ENCODE measurements at regions not wholly inside any gene's neighbourhood (a gene's known extent, or its start where the extent isn't known, plus 50 kb on each side); places are given as distances from the start of the nearest gene placed in this dataset.
"Not testable (repeated sequence)": the region's sequence is repeated elsewhere in the genome, so short reads cannot be mapped to it uniquely, and the experiment has no call there.

DNA sequence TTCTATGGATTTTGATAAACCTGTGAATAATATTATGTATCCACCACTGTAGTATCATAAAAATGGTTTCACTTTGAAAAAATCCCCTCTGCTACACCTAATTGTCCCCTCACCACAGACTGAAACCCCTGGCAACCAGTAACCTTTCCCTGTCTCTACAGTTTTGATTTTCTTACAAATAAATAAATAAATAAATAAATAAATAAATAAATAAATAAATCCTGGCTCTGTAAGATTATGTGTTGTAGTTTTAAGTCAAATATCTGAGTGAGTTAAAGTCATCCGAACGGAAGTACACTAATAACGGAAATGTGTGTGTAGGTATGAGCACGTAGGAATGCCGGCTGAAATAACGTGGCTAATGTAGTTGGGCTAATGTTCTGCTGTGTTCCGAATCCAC, 641.5 kb downstream of the GABRG1 start:
- no peak for DNase-seq (ENCODE audit: low spot score)

- DNase-seq (ENCODE audit: low spot score), result no peak
Measured at GRCh38 chr4:45477311-45477733, 646.5 kb downstream of the GABRG1 start.

- DNase-seq (ENCODE audit: low spot score), result no peak
Measured at GRCh38 chr4:45475548-45475947, 648.3 kb downstream of the GABRG1 start.

DNA sequence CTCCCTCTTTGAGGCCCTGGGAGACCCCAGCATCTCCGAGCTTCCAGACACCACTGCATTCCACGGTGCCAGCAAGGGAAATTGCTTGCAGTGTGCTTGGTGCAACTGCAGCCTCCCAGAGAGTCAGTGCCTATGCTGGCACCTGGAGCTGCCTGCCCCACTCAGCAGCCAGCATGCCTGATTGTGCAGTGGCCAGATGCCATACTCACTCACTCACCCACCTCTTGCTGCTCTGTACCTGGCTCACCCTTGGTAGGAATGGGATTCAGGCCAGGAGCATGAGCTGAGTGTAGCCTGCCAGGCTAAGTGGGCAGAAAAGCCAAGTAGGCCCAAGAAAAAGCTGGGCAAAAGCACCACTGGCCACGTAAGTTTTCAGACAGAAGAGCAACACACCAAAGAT, 651.4 kb downstream of the GABRG1 start:
- DNase-seq (ENCODE audit: low spot score), result no peak

DNA sequence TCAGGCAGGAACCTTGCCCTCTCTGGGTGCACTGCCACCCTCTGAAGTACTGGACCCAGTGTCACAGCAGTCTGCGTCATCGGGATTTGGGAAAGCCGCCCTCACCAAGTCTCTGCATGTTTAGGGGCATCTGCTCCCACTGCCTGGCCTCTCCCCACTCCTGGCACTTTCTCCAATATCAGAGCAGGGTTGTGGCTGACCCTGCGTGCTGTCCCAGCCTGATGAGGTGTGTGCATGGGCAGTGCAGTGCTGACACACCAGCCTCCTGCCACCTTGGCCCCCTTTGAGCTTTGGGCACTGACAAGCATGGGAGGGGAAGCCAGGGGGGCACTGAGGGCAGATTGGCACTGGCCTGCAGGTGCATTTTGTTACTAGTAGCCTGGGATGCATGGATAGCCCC, 652.5 kb downstream of the GABRG1 start:
- no peak for DNase-seq (ENCODE audit: low spot score)

DNA sequence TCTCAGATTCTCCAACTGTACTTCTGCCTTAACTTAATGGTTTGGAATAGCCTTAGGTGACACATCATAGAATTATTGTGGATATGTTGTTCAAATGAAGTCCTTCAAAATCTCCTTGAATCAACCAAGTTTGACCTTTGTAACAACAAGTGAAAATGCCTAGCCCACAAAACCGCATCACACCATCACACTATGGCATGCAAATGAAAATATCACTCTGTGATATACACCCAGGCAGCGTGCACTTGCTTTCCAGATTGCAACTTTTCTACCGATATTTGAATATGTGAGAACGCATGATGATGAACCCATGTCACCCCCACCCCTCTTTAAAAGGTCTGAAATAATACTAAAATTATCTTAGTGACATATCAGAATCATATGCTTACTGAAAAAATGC, 656.7 kb downstream of the GABRG1 start:
- DNase-seq (ENCODE audit: low spot score), result no peak

DNA sequence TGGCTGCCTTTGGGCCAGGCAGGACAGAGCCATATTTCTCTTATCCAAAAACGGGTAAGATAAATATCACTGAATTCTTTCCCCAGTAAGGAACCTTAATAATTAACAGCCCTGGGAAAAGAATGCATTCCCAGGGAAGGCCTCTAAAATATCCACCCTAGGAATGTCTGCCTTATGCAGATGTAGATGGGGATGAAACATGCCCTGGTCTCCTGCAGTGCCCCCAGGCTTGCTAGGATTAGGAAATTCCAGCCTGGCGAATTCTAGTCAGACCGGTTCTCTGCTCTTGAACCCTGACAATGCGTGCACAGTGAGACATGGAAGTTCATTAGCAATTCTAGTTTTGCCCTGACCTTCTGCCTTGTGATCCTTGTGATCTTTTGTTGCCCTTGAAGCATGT, 663.7 kb downstream of the GABRG1 start:
- DNase-seq (ENCODE audit: low spot score), result not testable (repeated sequence)

GRCh38 chr4:45455217-45455616, 668.6 kb downstream of the GABRG1 start:
- DNase-seq (ENCODE audit: low spot score), result no peak

GRCh38 chr4:45453258-45453853, 670.5 kb downstream of the GABRG1 start:
- DNase-seq (ENCODE audit: low spot score), result no peak

GRCh38 chr4:45442466-45442865, 681.4 kb downstream of the GABRG1 start:
- DNase-seq (ENCODE audit: low spot score), result no peak

DNA sequence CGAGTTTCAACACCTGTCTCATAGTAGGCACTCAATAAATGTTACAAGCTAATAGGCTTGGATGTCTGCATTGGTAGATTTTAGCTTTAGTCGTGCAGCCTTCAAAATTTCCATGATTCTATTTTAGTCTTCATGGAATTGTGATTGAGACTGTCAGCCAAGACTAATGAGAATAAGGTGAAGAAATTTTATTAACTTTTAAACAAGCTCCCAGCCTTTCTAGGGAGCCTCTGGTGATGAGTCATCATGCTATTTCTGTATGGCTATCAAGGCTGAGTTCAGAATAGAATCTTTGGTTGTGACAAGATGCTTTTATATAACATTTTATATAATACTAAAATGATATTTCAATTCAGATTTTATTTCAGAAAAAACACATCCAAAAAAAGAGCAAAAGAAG, 685.8 kb downstream of the GABRG1 start:
- DNase-seq (ENCODE audit: low spot score), result no peak

- DNase-seq (ENCODE audit: low spot score), result no peak
Measured at GRCh38 chr4:45437381-45437780, 686.5 kb downstream of the GABRG1 start.

DNA sequence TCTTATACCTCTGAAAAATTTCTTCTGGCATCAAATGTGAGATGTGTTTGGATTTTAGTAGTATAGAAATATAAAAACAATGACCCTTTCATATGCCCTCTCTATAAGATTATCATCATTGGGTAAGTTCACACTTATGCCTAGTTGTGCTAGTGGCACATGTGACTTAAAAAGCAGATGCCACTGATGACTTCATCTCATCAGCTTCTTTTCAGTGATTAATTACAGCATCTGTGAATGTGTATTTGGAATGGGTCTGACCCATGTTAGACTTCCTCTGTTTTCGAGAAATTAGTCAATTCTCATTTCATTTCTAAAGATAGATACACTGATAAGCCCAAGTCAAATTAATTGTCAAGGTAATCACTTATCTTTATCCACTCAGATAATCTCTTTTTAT, 698.7 kb downstream of the GABRG1 start:
- DNase-seq (ENCODE audit: low spot score), result no peak

- DNase-seq (ENCODE audit: low spot score), result no peak
Measured at GRCh38 chr4:45423896-45424295, 697.5 kb upstream of the GNPDA2 start.

GRCh38 chr4:45420091-45420674, 693.8 kb upstream of the GNPDA2 start:
- not testable (repeated sequence) for DNase-seq (ENCODE audit: low spot score)

DNA sequence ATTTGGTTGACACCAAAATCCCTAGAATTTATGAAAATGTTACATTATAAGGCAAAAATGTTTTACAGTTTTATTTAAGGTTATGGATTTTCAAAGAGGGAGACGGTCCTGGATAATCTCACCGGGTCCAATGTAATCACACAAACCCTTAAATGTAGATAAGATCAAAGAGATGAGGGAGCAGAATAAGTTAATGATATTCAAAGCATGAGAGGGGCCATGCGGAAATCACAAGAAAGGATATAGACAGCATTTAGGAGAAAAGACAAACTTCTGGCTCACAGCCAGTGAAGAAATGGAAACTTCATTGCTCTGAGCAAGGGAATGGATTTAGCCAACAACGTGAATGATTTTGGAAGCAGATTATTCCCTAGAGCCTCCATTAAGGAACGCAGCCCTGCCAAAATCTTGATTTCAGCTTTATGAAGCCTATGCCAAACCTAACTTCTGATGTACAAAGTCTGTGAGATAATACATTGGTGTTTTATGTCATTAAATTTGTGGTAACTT, 684.4 kb upstream of the GNPDA2 start:
- DNase-seq (ENCODE audit: low spot score), result no peak

- no peak for DNase-seq (ENCODE audit: low spot score)
Measured at GRCh38 chr4:45409536-45409935, 683.2 kb upstream of the GNPDA2 start.

DNA sequence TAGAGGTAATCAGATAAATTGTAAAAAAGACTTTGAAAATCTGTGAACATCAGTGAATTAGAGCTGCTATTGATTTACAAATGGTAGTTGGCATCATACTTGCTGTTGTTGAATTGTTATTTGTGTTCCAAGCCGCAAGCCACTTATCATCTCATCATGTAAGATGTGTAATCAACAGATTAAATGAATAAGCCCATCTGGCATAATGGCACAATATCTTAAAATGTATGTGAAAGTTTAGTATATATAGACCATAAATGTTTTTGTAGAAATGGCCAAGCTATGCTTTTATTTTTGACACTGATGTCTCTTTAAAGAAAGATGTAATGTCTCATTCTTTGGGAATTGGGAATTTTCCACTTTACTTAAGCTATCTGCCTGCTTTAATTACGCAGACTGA, 682.6 kb upstream of the GNPDA2 start:
- no peak for DNase-seq (ENCODE audit: low spot score)

DNA sequence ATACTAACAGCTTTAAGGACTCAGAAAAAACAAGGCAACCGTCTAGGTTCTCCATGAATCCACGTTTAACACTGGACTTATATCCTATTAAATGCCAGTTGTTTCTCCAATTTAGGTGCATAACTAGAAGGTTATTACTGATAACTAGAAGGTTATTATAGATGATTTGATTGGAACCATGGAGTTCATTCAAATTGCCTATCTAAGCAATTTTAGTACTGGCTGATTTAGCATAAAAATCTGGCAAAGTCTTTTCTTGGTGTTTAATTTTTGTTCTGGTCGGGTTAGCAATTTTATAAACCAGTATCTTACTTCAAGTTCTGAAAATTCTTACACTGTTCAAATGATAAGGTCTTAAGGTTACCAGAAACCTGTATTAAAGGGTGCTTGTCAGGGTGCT, 672.8 kb upstream of the GNPDA2 start:
- DNase-seq (ENCODE audit: low spot score), result no peak

- no peak for DNase-seq (ENCODE audit: low spot score)
Measured at GRCh38 chr4:45385306-45385705, 659.0 kb upstream of the GNPDA2 start.

DNA sequence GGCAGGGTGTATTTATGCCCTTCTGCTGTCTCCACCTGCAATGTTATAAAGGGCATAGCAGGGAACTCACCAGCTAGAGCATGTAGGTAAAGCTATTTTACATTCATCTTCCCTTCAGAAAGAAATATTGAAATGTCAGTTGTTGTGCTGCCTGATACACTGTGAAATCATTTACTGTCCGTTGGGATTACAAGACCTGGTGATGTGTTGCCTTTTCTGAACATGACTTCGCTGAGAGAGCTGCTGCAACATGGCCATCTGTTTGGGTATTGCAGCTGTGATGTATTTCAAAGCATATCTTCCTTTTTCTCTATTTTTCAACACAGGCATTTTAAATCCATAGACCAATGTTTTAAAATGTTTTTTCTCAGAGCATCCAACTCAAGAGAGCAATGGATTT, 644.1 kb upstream of the GNPDA2 start:
- no peak for DNase-seq (ENCODE audit: low spot score)

GRCh38 chr4:45368832-45369231, 642.5 kb upstream of the GNPDA2 start:
- DNase-seq (ENCODE audit: low spot score), result no peak

GRCh38 chr4:45363931-45364330, 637.6 kb upstream of the GNPDA2 start:
- no peak for DNase-seq (ENCODE audit: low spot score)
